SU-DHL-6 (cell line): ENCODE measurements at regions not wholly inside any gene's neighbourhood (a gene's known extent, or its start where the extent isn't known, plus 50 kb on each side); places are given as distances from the start of the nearest gene placed in this dataset.

Experiments used
- H2AFZ ChIP-seq: fragments of 200-600 bp; sonication (generic); 2 replicates; pipeline ENCODE4 v1.6.1; 2014; ENCODE audit warnings: low read depth, mild to moderate bottlenecking, moderate library complexity, mixed read lengths, antibody characterized with exemption, low read length; ENCODE audit not compliant: severe bottlenecking
- H3F3A ChIP-seq: fragments of 200-600 bp; shearing (Covaris generic); 2 replicates; pipeline ENCODE4 v1.6.0; 2016; ENCODE audit warnings: antibody characterized with exemption, mild to moderate bottlenecking; ENCODE audit not compliant: insufficient read depth
- H3K27ac ChIP-seq: fragments of 200-600 bp; sonication (generic); 2 replicates; pipeline ENCODE4 v1.5.1; 2016; ENCODE audit warnings: low read depth, mild to moderate bottlenecking, low read length, moderate library complexity, mixed read lengths
- H3K27me3 ChIP-seq: fragments of 200-600 bp; sonication (generic), shearing (Covaris generic); 2 replicates; pipeline ENCODE4 v1.6.0; 2014; ENCODE audit warnings: mild to moderate bottlenecking, low read length
- H3K36me3 ChIP-seq: fragments of 200-600 bp; sonication (generic); 2 replicates; pipeline ENCODE4 v1.6.1; 2014; ENCODE audit warnings: mild to moderate bottlenecking, low read length, mixed read lengths
- H3K4me2 ChIP-seq: fragments of 300-600, 200-600 bp; shearing (Covaris generic), sonication (generic); 2 replicates; pipeline ENCODE4 v1.6.0; 2014; ENCODE audit warnings: low read length, low read depth, mild to moderate bottlenecking; ENCODE audit not compliant: poor library complexity, severe bottlenecking
- H3K4me3 ChIP-seq: fragments of 200-600 bp; sonication (generic); 2 replicates; pipeline ENCODE4 v1.5.1; 2014; ENCODE audit warnings: antibody characterized with exemption, low read length, mild to moderate bottlenecking, mixed read lengths; ENCODE audit not compliant: insufficient read depth, poor library complexity, severe bottlenecking
- H3K79me2 ChIP-seq: fragments of 200-600 bp; sonication (generic); 2 replicates; pipeline ENCODE4 v1.6.1; 2014; ENCODE audit warnings: mild to moderate bottlenecking, low read length, moderate library complexity; ENCODE audit not compliant: insufficient read depth
- H3K9ac ChIP-seq: fragments of 200-600 bp; sonication (generic); 2 replicates; pipeline ENCODE4 v1.7.0; 2014; ENCODE audit warnings: mild to moderate bottlenecking, low read length
- H3K9me2 ChIP-seq: fragments of 200-600 bp; sonication (generic); replicated peaks from 2 replicates; pipeline ENCODE4 v1.6.1; 2014; ENCODE audit warnings: low read length; ENCODE audit not compliant: insufficient read depth
- H3K9me3 ChIP-seq: fragments of 200-600 bp; sonication (generic); 2 replicates; pipeline ENCODE4 v1.6.1; 2014; ENCODE audit warnings: low read length, mixed read lengths; ENCODE audit not compliant: insufficient read depth
- H4K20me1 ChIP-seq: fragments of 200-600 bp; sonication (generic); 2 replicates; pipeline ENCODE4 v1.6.1; 2014; ENCODE audit warnings: low read depth, mild to moderate bottlenecking, antibody characterized with exemption, low read length, moderate library complexity, mixed read lengths
- CTCF ChIP-seq: fragments of 200-600 bp; sonication (generic); IDR thresholded peaks from one replicate; pipeline ENCODE4 v1.5.1; 2017; ENCODE audit warnings: antibody characterized with exemption, mild to moderate bottlenecking, low read length, moderate library complexity; ENCODE audit not compliant: insufficient read depth, poor library complexity, severe bottlenecking
- EZH2phosphoT487 ChIP-seq: fragments of 200-600 bp; sonication (generic), shearing (Covaris generic); conservative IDR thresholded peaks from 2 replicates; pipeline ENCODE4 v1.6.1; 2018; ENCODE audit warnings: mild to moderate bottlenecking, antibody characterized with exemption, low read length, moderate library complexity, mixed read lengths

DNA sequence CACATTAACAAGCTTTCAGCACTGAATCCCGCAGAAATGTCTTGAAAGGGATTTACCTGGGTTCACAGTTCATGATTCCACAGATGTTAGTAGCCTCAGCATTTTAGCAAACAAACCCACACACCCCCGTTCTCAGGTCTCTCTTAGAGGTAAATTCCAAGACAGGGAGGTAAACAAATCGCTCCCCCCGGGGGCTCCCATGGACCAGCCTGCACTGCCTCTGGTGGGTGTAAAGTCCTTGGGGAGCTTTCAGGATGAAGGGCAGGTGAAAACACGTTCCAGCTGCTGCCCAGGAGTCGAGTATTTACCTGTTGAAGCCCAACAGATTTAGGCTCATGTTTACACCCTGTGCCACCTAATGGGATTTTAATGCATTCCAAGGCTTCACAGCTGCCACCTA, 187.0 kb upstream of the FOXQ1 start:
- TF ChIP-seq EZH2phosphoT487 (no peak), CTCF (no peak)
- no peak overlapping the region for H3K9ac ChIP-seq
- no peak overlapping the region for H3K4me2 ChIP-seq
- H2AFZ ChIP-seq, result no peak overlapping the region
- no peaks in the 10 kb centered on the region; the same call in 1 of the 2 replicates for H4K20me1 ChIP-seq
- H3K27ac ChIP-seq, result no peak overlapping the region
- no peaks in the 10 kb centered on the region for H3K9me2 ChIP-seq
- no peak overlapping the region for H3K4me3 ChIP-seq
- H3K36me3 ChIP-seq, result no peaks in the 10 kb centered on the region
- H3K79me2 ChIP-seq, result no peaks in the 10 kb centered on the region
- no peaks in the 10 kb centered on the region for H3K27me3 ChIP-seq
- H3F3A ChIP-seq, result no peaks in the 10 kb centered on the region
- H3K9me3 ChIP-seq, result no peaks in the 10 kb centered on the region

- no peak for TF ChIP-seq EZH2phosphoT487
- TF ChIP-seq CTCF, result no peak
- H4K20me1 ChIP-seq, result no peaks in the 10 kb centered on the region; the same call in 1 of the 2 replicates
- H3K9ac ChIP-seq, result no peak overlapping the region
- no peaks in the 10 kb centered on the region for H3K9me2 ChIP-seq
- no peak overlapping the region for H3K27ac ChIP-seq
- H2AFZ ChIP-seq, result no peak overlapping the region
- no peaks in the 10 kb centered on the region for H3K27me3 ChIP-seq
- H3K9me3 ChIP-seq, result no peaks in the 10 kb centered on the region
- no peaks in the 10 kb centered on the region for H3K79me2 ChIP-seq
- H3K36me3 ChIP-seq, result no peaks in the 10 kb centered on the region
- no peak overlapping the region for H3K4me2 ChIP-seq
- no peaks in the 10 kb centered on the region for H3F3A ChIP-seq
- no peak overlapping the region for H3K4me3 ChIP-seq
Observed at GRCh38 chr6:1123386-1124375, 188.2 kb upstream of the FOXQ1 start.

DNA sequence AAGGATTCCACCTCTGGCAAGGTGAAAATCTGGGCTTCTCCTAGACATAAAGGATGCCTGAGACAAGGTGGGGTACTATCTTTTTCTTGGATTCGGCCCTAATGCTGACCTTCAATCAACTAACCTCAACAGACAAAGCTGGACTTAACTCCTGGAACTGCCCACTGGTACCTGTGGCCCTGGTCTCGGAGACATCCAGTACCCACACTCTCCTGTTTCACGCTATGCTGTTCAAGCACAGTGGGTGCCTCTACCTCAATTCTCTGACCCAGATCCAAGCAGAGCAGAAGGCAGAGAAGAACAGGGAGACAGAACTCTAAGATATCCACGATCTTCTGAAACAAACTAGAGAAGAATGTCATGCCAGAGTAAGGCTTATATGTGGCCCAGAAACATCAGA, 189.8 kb upstream of the FOXQ1 start:
- no peak overlapping the region for H2AFZ ChIP-seq
- H3K79me2 ChIP-seq, result no peaks in the 10 kb centered on the region
- H3K36me3 ChIP-seq, result no peaks in the 10 kb centered on the region
- H3K4me3 ChIP-seq, result no peak overlapping the region
- no peaks in the 10 kb centered on the region for H3K27me3 ChIP-seq
- H3K4me2 ChIP-seq, result no peak overlapping the region
- H3F3A ChIP-seq, result no peaks in the 10 kb centered on the region
- no peaks in the 10 kb centered on the region for H3K9me3 ChIP-seq
- H3K9ac ChIP-seq, result no peak overlapping the region
- no peaks in the 10 kb centered on the region; the same call in 1 of the 2 replicates for H4K20me1 ChIP-seq
- TF ChIP-seq CTCF (no peak), EZH2phosphoT487 (no peak)
- no peaks in the 10 kb centered on the region for H3K9me2 ChIP-seq
- H3K27ac ChIP-seq, result no peak overlapping the region
